ENCODE measurements at regions not wholly inside any gene's neighbourhood (a gene's known extent, or its start where the extent isn't known, plus 50 kb on each side); places are given as distances from the start of the nearest gene placed in this dataset.

DNA sequence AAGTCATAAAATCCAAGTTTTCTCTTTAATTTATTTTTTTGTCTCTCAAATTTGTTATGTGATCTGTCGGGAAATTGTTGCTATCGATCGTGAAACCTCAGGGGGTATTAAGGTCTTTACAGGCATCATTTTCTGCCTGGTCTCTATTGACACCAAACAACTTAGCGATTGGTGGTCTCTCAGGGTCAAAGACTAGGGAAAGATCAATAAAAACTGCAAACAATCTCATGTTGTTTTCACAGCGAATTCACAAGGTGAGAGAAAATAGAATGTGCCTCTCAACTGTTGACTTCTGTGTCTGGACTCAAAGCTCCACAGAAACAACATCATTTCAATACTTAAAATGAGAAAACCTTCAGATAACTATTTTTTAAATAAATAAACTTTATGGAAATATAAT is 645.4 kb upstream of the MIR17HG start:
- no peaks in the 10 kb centered on the region for H4K20me1 ChIP-seq (ENCODE audit: control insufficient read depth, insufficient read depth, low read depth, low read length)
- no peaks in the 10 kb centered on the region for H3K36me3 ChIP-seq (ENCODE audit: control insufficient read depth, low read length)
- H3K79me2 ChIP-seq (ENCODE audit: control insufficient read depth, low read length) = no peaks in the 10 kb centered on the region
- H3K4me3 ChIP-seq (ENCODE audit: low read length) = no peak overlapping the region
- H3K9me3 ChIP-seq (ENCODE audit: control insufficient read depth, insufficient read depth, low read length) = no peaks in the 10 kb centered on the region; the same call in 1 of the 2 replicates
- H3K27ac ChIP-seq (ENCODE audit: low read depth, low read length) = no peak overlapping the region
- no peaks in the 10 kb centered on the region for H3K4me1 ChIP-seq (ENCODE audit: control insufficient read depth, low read length)
- H3K27me3 ChIP-seq (ENCODE audit: control insufficient read depth, low read length) = no peaks in the 10 kb centered on the region
- H3K9me2 ChIP-seq (replicated peaks; ENCODE audit: control insufficient read depth, low read length) = no peaks in the 10 kb centered on the region
- H3F3A ChIP-seq (ENCODE audit: control insufficient read depth, insufficient read depth) = no peaks in the 10 kb centered on the region
- H3K4me2 ChIP-seq (ENCODE audit: low read length) = no peak overlapping the region
- TF ChIP-seq, protein P1, sequence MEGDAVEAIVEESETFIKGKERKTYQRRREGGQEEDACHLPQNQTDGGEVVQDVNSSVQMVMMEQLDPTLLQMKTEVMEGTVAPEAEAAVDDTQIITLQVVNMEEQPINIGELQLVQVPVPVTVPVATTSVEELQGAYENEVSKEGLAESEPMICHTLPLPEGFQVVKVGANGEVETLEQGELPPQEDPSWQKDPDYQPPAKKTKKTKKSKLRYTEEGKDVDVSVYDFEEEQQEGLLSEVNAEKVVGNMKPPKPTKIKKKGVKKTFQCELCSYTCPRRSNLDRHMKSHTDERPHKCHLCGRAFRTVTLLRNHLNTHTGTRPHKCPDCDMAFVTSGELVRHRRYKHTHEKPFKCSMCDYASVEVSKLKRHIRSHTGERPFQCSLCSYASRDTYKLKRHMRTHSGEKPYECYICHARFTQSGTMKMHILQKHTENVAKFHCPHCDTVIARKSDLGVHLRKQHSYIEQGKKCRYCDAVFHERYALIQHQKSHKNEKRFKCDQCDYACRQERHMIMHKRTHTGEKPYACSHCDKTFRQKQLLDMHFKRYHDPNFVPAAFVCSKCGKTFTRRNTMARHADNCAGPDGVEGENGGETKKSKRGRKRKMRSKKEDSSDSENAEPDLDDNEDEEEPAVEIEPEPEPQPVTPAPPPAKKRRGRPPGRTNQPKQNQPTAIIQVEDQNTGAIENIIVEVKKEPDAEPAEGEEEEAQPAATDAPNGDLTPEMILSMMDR (IDR thresholded peaks at IDR 0.05; ENCODE audit: low read depth, low read length, poor library complexity, severe bottlenecking) = no peak

DNA sequence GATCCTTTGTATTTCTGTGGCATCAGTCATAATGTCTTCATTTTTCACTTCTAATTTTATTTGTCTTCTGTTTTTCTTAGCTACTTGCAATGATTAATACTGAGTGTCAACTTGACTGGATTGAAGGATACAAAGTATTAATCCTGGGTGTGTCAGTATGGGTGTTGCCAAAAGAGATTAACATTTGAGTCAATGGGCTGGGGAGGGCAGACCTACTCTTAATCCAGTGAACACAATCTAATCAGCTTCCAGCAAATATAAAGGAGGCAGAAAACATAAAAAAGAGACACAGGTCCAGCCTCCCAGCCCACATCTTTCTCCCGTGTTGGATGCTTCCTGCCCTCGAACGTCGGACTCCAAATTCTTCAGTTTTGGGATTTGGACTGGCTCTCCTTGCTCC is 640.9 kb upstream of the MIR17HG start:
- no peaks in the 10 kb centered on the region; the same call in 1 of the 2 replicates for H3K9me3 ChIP-seq (ENCODE audit: control insufficient read depth, insufficient read depth, low read length)
- H3K27me3 ChIP-seq (ENCODE audit: control insufficient read depth, low read length) = no peaks in the 10 kb centered on the region
- no peak for TF ChIP-seq EZH2phosphoT487 (IDR thresholded peaks at IDR 0.05; ENCODE audit: borderline replicate concordance, low read length)
- TF ChIP-seq, protein P1 (IDR thresholded peaks at IDR 0.05; ENCODE audit: low read depth, low read length, poor library complexity, severe bottlenecking) = no peak
- H3K36me3 ChIP-seq (ENCODE audit: control insufficient read depth, low read length) = no peaks in the 10 kb centered on the region
- no peaks in the 10 kb centered on the region for H3K79me2 ChIP-seq (ENCODE audit: control insufficient read depth, low read length)
- no peak overlapping the region for H3K27ac ChIP-seq (ENCODE audit: low read depth, low read length)
- H3K4me3 ChIP-seq (ENCODE audit: low read length) = no peak overlapping the region
- H4K20me1 ChIP-seq (ENCODE audit: control insufficient read depth, insufficient read depth, low read depth, low read length) = no peaks in the 10 kb centered on the region
- H3K9me2 ChIP-seq (replicated peaks; ENCODE audit: control insufficient read depth, low read length) = no peaks in the 10 kb centered on the region
- no peaks in the 10 kb centered on the region for H3K4me1 ChIP-seq (ENCODE audit: control insufficient read depth, low read length)
- no peaks in the 10 kb centered on the region for H3F3A ChIP-seq (ENCODE audit: control insufficient read depth, insufficient read depth)
- H3K4me2 ChIP-seq (ENCODE audit: low read length) = no peak overlapping the region

DNA sequence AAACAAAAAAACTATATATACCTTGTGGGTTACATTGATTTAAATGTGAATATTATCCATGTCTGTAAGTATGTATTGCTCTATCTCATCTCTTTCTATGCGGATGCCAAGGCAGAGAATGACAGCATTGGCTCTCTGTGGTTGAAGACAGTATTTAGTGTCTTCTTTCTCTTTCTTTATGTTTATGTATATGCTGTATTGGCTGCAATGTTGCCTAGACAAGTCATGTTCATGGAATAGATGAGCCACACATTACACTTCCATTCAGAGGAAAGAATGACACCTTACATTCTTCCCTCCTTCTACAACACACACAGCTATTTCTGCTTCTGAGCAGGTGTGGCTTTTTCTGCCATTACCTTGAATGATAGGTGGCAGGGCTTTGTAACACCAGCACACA is 639.4 kb upstream of the MIR17HG start:
- Histone ChIP-seq H3K4me1 (ENCODE audit: control insufficient read depth, low read length) (no peaks in the 10 kb centered on the region), H4K20me1 (ENCODE audit: control insufficient read depth, insufficient read depth, low read depth, low read length) (no peaks in the 10 kb centered on the region), H3K9me2 (replicated peaks; ENCODE audit: control insufficient read depth, low read length) (no peaks in the 10 kb centered on the region), H3K4me3 (ENCODE audit: low read length) (no peak overlapping the region), H3K36me3 (ENCODE audit: control insufficient read depth, low read length) (no peaks in the 10 kb centered on the region), H3K4me2 (ENCODE audit: low read length) (no peak overlapping the region), H3K27me3 (ENCODE audit: control insufficient read depth, low read length) (no peaks in the 10 kb centered on the region), H3K27ac (ENCODE audit: low read depth, low read length) (no peak overlapping the region), H3K79me2 (ENCODE audit: control insufficient read depth, low read length) (no peaks in the 10 kb centered on the region), H3F3A (ENCODE audit: control insufficient read depth, insufficient read depth) (no peaks in the 10 kb centered on the region), H3K9me3 (ENCODE audit: control insufficient read depth, insufficient read depth, low read length) (no peaks in the 10 kb centered on the region; the same call in 1 of the 2 replicates)
- TF ChIP-seq EZH2phosphoT487 (IDR thresholded peaks at IDR 0.05; ENCODE audit: borderline replicate concordance, low read length) = no peak
- TF ChIP-seq, protein P1 (IDR thresholded peaks at IDR 0.05; ENCODE audit: low read depth, low read length, poor library complexity, severe bottlenecking) = no peak

GRCh38 chr13:90709319-90709718 is 638.2 kb upstream of the MIR17HG start:
- Histone ChIP-seq H4K20me1 (ENCODE audit: control insufficient read depth, insufficient read depth, low read depth, low read length) (no peaks in the 10 kb centered on the region), H3K4me2 (ENCODE audit: low read length) (no peak overlapping the region), H3K27ac (ENCODE audit: low read depth, low read length) (no peak overlapping the region), H3K27me3 (ENCODE audit: control insufficient read depth, low read length) (no peaks in the 10 kb centered on the region), H3K36me3 (ENCODE audit: control insufficient read depth, low read length) (no peaks in the 10 kb centered on the region), H3K4me3 (ENCODE audit: low read length) (no peak overlapping the region), H3K9me2 (replicated peaks; ENCODE audit: control insufficient read depth, low read length) (no peaks in the 10 kb centered on the region), H3K79me2 (ENCODE audit: control insufficient read depth, low read length) (no peaks in the 10 kb centered on the region), H3K4me1 (ENCODE audit: control insufficient read depth, low read length) (no peaks in the 10 kb centered on the region), H3K9me3 (ENCODE audit: control insufficient read depth, insufficient read depth, low read length) (no peaks in the 10 kb centered on the region; the same call in 1 of the 2 replicates), H3F3A (ENCODE audit: control insufficient read depth, insufficient read depth) (no peaks in the 10 kb centered on the region)
- TF ChIP-seq, protein P1 (IDR thresholded peaks at IDR 0.05; ENCODE audit: low read depth, low read length, poor library complexity, severe bottlenecking) = no peak
- TF ChIP-seq EZH2phosphoT487 (IDR thresholded peaks at IDR 0.05; ENCODE audit: borderline replicate concordance, low read length) = no peak
